Neuronal stem cell (in vitro differentiated cells): ENCODE measurements at regions not wholly inside any gene's neighbourhood (a gene's known extent, or its start where the extent isn't known, plus 50 kb on each side); places are given as distances from the start of the nearest gene placed in this dataset.
"Not testable (repeated sequence)": the region's sequence is repeated elsewhere in the genome, so short reads cannot be mapped to it uniquely, and the experiment has no call there.

ENCODE experiments used
- DNase-seq: peaks from one replicate; pipeline ENCODE4 v3.0.0-alpha.2; 2013; ENCODE audit warnings: low spot score
- H2AFZ ChIP-seq: one replicate; pipeline ENCODE4 v1.6.1; 2013; ENCODE audit warnings: mild to moderate bottlenecking, low read length, inconsistent platforms
- H2AK5ac ChIP-seq: 2 replicates; pipeline ENCODE4 v1.6.1; 2013; ENCODE audit warnings: low read depth, mild to moderate bottlenecking, inconsistent platforms, low read length, moderate library complexity, mixed read lengths
- H2BK120ac ChIP-seq: 2 replicates; pipeline ENCODE4 v1.6.1; 2013; ENCODE audit warnings: low read depth, mild to moderate bottlenecking, inconsistent platforms, low read length, moderate library complexity, mixed read lengths
- H2BK12ac ChIP-seq: one replicate; pipeline ENCODE4 v1.6.1; 2013; ENCODE audit warnings: low read length, inconsistent platforms
- H2BK15ac ChIP-seq: 2 replicates; pipeline ENCODE4 v1.6.1; 2013; ENCODE audit warnings: mild to moderate bottlenecking, low read length, inconsistent platforms, mixed read lengths
- H2BK5ac ChIP-seq: one replicate; pipeline ENCODE4 v1.6.1; 2013; ENCODE audit warnings: inconsistent platforms, mild to moderate bottlenecking, low read length, moderate library complexity
- H3K14ac ChIP-seq: one replicate; pipeline ENCODE4 v1.6.1; 2013; ENCODE audit warnings: low read length, inconsistent platforms
- H3K18ac ChIP-seq: 2 replicates; pipeline ENCODE4 v1.6.1; 2013; ENCODE audit warnings: low read length, inconsistent platforms
- H3K23ac ChIP-seq: 2 replicates; pipeline ENCODE4 v1.6.1; 2013; ENCODE audit warnings: low read depth, mild to moderate bottlenecking, mixed read lengths, low read length, inconsistent platforms; ENCODE audit not compliant: poor library complexity
- H3K27ac ChIP-seq: replicated peaks from 3 replicates; pipeline ENCODE4 v1.5.1; 2013; ENCODE audit warnings: low read length, inconsistent platforms
- H3K27me3 ChIP-seq, 3 experiments: 2 replicates each; pipeline ENCODE4 v1.6.1; 2013; ENCODE audit warnings: low read length in 3 of 3, mild to moderate bottlenecking in 2 of 3, inconsistent platforms in 1 of 3, low read depth in 1 of 3, mixed read lengths in 1 of 3, moderate library complexity in 1 of 3; ENCODE audit not compliant: control insufficient read depth in 3 of 3, insufficient read depth in 3 of 3
- H3K36me3 ChIP-seq, 2 donors: replicated peaks in 1 of 2; 2 replicates each; pipeline ENCODE4 v1.6.1; 2013; ENCODE audit warnings: low read length in 2 of 2; ENCODE audit not compliant: control insufficient read depth in 2 of 2, insufficient read depth in 2 of 2
- H3K4ac ChIP-seq: 2 replicates; pipeline ENCODE4 v1.6.1; 2013; ENCODE audit warnings: inconsistent platforms, mild to moderate bottlenecking, low read length, moderate library complexity
- H3K4me1 ChIP-seq, 2 donors: 1 replicate in 1 of 2; 2 replicates in 1 of 2; pipeline ENCODE4 v1.6.1; 2013; ENCODE audit warnings: low read length in 2 of 2, low read depth in 1 of 2; ENCODE audit not compliant: control insufficient read depth in 2 of 2, insufficient read depth in 1 of 2
- H3K4me2 ChIP-seq: one replicate; pipeline ENCODE4 v1.6.1; 2013; ENCODE audit warnings: mild to moderate bottlenecking, low read length, inconsistent platforms; ENCODE audit not compliant: insufficient read depth, poor library complexity, severe bottlenecking
- H3K4me3 ChIP-seq, 2 donors: 2 replicates each; pipeline ENCODE4 v1.5.1; 2013; ENCODE audit warnings: low read length in 2 of 2, mild to moderate bottlenecking in 2 of 2, inconsistent platforms in 1 of 2, moderate library complexity in 1 of 2
- H3K79me1 ChIP-seq: one replicate; pipeline ENCODE4 v1.6.1; 2013; ENCODE audit warnings: low read depth, mild to moderate bottlenecking, inconsistent platforms, low read length, moderate library complexity
- H3K9ac ChIP-seq: one replicate; pipeline ENCODE4 v1.6.1; 2013; ENCODE audit warnings: mild to moderate bottlenecking, low read depth, low read length, inconsistent platforms; ENCODE audit not compliant: poor library complexity
- H3K9me3 ChIP-seq, 2 donors: replicated peaks in 1 of 2; 2 replicates each; pipeline versions ENCODE3 to v1.6.1; 2013; ENCODE audit warnings: low read length in 2 of 2, mild to moderate bottlenecking in 2 of 2, inconsistent platforms in 1 of 2, low read depth in 1 of 2, mixed read lengths in 1 of 2, moderate library complexity in 1 of 2; ENCODE audit not compliant: control insufficient read depth in 2 of 2, insufficient read depth in 1 of 2
- H4K8ac ChIP-seq: one replicate; pipeline ENCODE4 v1.6.1; 2013; ENCODE audit warnings: low read depth, mild to moderate bottlenecking, inconsistent platforms, low read length, moderate library complexity
- H4K91ac ChIP-seq: one replicate; pipeline ENCODE4 v1.6.1; 2013; ENCODE audit warnings: low read length, low read depth, mild to moderate bottlenecking, inconsistent platforms; ENCODE audit not compliant: poor library complexity
- WGBS, 2 donors: extraction: QIAGEN DNeasy Blood & Tissue Kit; methylation state at CpG; one replicate each; pipeline ENCODE4 v1.1.7; 2013; ENCODE audit warnings: missing lambda C conversion rate in 2 of 2, mixed read lengths in 1 of 2; ENCODE audit not compliant: insufficient read length in 2 of 2, insufficient replicate concordance in 1 of 2; ENCODE audit errors: extremely low coverage in 2 of 2; 5-methylcytosine and 5-hydroxymethylcytosine counted together

- not testable (repeated sequence) for H3K79me1 ChIP-seq, H2BK12ac ChIP-seq, H3K9ac ChIP-seq, H2AK5ac ChIP-seq, H4K91ac ChIP-seq, H3K27me3 ChIP-seq, H3K27ac ChIP-seq, H2BK5ac ChIP-seq, H2AFZ ChIP-seq, H3K14ac ChIP-seq, H3K9me3 ChIP-seq, H3K36me3 ChIP-seq, H3K4ac ChIP-seq, DNase-seq, H3K4me3 ChIP-seq, H4K8ac ChIP-seq, H2BK15ac ChIP-seq, H2BK120ac ChIP-seq, H3K4me2 ChIP-seq, H3K4me1 ChIP-seq, H3K18ac ChIP-seq, H3K23ac ChIP-seq
- WGBS, 2 donors = no CpG with 5 or more reads among the region's 24 CpGs
These were observed 176.9 kb upstream of the FBXL17 start for GRCh38 chr5:108558840-108559239.

- H3K79me1 ChIP-seq, H3K4me3 ChIP-seq: not testable (repeated sequence)
- no CpG with 5 or more reads among the region's 5 CpGs for WGBS, 2 donors
These were observed 176.2 kb upstream of the FBXL17 start for GRCh38 chr5:108558142-108558541.

GRCh38 chr5:108557686-108558085 is 175.8 kb upstream of the FBXL17 start:
- H3K14ac ChIP-seq = no peak overlapping the region
- DNase-seq = no peak
- H3K4me2 ChIP-seq = no peak overlapping the region
- no peak overlapping the region for H3K27ac ChIP-seq
- H2BK5ac ChIP-seq = no peak overlapping the region
- H3K9ac ChIP-seq = no peak overlapping the region
- peaks cover 2 to 4% of the 10 kb centered on the region in 2 donors for H3K4me1 ChIP-seq
- H3K4ac ChIP-seq = no peak overlapping the region
- no peak overlapping the region for H4K91ac ChIP-seq
- H2AK5ac ChIP-seq = no peak overlapping the region
- H2BK12ac ChIP-seq = no peak overlapping the region
- no CpG with 5 or more reads among the region's 2 CpGs for WGBS, 2 donors
- H3K23ac ChIP-seq = no peak overlapping the region
- no peak overlapping the region for H3K18ac ChIP-seq
- H3K36me3 ChIP-seq = no peaks in the 10 kb centered on the region
- no peaks in the 10 kb centered on the region for H3K79me1 ChIP-seq
- H4K8ac ChIP-seq = no peak overlapping the region
- no peak overlapping the region for H2AFZ ChIP-seq
- H3K4me3 ChIP-seq = no peak overlapping the region
- H3K9me3 ChIP-seq = peaks cover 0 to 5% of the 10 kb centered on the region in 2 donors
- H3K27me3 ChIP-seq = no peaks in the 10 kb centered on the region
- no peak overlapping the region for H2BK15ac ChIP-seq
- H2BK120ac ChIP-seq = no peak overlapping the region

More at GRCh38 chr5:108558142-108558541, 176.2 kb upstream of the FBXL17 start:
- not testable (repeated sequence) for H2AFZ ChIP-seq, H3K4ac ChIP-seq, H2AK5ac ChIP-seq, H4K8ac ChIP-seq, H2BK5ac ChIP-seq, H2BK120ac ChIP-seq, H3K9ac ChIP-seq, H3K4me1 ChIP-seq, H2BK12ac ChIP-seq, H3K27me3 ChIP-seq, H4K91ac ChIP-seq, H3K27ac ChIP-seq, H3K4me2 ChIP-seq, H3K36me3 ChIP-seq, H3K23ac ChIP-seq, H3K14ac ChIP-seq, H3K18ac ChIP-seq, H2BK15ac ChIP-seq, DNase-seq, H3K9me3 ChIP-seq

GRCh38 chr5:108556441-108557145 is 174.7 kb upstream of the FBXL17 start:
- Histone ChIP-seq H3K9ac (no peak overlapping the region), H4K91ac (no peak overlapping the region), H3K9me3 (peaks cover 0 to 5% of the 10 kb centered on the region in 2 donors), H4K8ac (no peak overlapping the region), H2AFZ (no peak overlapping the region), H3K4me3 (no peak overlapping the region), H3K4ac (no peak overlapping the region), H2BK120ac (no peak overlapping the region), H3K79me1 (no peaks in the 10 kb centered on the region), H2BK15ac (no peak overlapping the region), H3K36me3 (no peaks in the 10 kb centered on the region), H3K27me3 (no peaks in the 10 kb centered on the region), H3K4me2 (no peak overlapping the region), H3K18ac (no peak overlapping the region), H2BK5ac (no peak overlapping the region), H3K27ac (no peak overlapping the region), H3K23ac (no peak overlapping the region), H2BK12ac (no peak overlapping the region), H3K4me1 (peaks cover under 1 to 3% of the 10 kb centered on the region in 2 donors), H3K14ac (no peak overlapping the region), H2AK5ac (no peak overlapping the region)
- no peak for DNase-seq
- WGBS, 2 donors = no CpG with 5 or more reads among the region's 5 CpGs
